Central memory CD4-positive, alpha-beta T cell (primary cell): ENCODE measurements at regions not wholly inside any gene's neighbourhood (a gene's known extent, or its start where the extent isn't known, plus 50 kb on each side); places are given as distances from the start of the nearest gene placed in this dataset.

Experiments
- DNase-seq: peaks from one replicate; pipeline ENCODE4 v3.0.0; 2022

GRCh38 chr3:66592927-66593625 lies 92.3 kb upstream of the LRIG1 start:
- no peak for DNase-seq

DNA sequence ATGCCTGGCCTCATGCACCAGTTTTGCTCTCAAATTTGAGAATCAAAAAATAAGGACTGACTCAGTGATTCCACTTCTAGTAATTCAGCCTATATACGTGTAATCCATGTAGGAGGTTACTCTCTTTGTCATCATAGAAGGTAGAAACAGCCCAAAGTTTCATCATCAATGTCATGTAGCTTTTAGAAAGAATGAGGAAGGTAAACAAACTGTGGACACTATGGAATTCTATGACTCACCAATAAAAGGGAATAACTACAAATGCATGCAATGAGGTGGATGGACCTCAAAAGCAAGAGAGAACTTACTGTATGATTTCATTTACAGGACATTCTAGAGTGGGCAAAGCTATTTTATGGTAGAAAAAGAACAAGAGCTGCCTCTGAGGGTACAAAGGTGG lies 93.2 kb upstream of the LRIG1 start:
- DNase-seq, result no peak

DNA sequence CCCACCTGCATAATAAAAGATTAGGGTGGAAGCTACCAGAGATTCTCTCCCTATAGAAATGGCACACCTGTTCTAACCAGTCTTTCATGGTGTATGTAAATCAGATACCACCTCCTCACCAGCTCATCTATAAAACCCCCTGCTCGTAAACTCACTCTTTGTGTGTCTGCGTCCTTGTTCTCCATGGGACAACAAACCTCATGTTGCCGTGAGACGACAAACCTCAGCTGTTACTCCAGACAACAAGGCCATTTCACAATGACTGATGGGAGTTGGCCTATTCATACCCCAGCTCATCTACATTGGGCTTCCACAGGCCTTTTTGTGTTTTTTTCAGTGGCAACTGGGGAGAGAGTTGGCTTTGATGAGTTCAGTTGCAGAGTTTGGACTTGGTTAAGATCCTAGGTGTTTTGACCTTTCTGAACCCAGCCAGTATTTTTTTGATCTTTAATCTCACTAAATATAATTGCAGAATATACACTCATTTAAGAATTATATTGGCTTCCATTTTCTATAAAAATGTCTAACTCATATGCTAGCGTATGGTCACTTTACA lies 96.6 kb upstream of the LRIG1 start:
- no peak for DNase-seq

DNA sequence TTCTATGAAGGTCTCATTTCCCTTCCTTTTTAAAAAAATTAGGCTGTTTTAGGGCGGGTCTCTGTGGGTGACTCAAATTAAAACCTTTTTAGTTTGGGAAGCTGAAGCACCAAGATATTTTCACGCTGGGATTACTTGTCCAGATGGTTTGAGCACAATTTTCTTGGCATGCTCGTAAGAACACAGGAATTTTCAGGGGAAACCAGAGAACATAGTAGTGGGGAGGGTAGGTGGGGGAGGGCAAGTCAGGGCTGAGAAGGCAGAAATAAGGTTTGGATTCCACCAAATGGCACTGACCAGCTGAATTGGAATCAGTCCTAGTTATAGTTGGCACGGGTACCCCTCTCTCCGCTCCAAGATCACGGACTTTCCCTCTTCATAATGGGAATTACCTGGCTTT lies 97.3 kb upstream of the LRIG1 start:
- no peak for DNase-seq

DNA sequence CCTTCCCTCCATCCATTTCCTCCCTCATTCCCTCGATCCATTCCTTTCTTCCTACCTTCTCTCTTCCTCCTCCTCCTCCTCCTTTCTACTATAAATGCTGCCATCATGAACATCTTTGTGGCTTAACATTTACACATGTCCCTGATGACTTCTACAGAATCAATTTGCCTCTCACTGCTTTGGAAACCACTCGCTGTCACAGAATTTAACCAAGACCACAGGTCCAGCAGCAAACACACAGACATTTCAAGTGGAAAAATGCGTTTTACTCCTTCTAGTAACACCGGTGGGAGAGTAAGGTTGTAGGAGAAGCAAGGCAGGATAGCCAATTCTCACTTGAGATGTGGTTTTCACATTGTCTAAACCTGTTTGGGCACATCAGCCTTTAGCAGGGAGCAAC lies 101.4 kb upstream of the LRIG1 start:
- no peak for DNase-seq

GRCh38 chr3:66602691-66603090 lies 101.9 kb upstream of the LRIG1 start:
- no peak for DNase-seq

DNA sequence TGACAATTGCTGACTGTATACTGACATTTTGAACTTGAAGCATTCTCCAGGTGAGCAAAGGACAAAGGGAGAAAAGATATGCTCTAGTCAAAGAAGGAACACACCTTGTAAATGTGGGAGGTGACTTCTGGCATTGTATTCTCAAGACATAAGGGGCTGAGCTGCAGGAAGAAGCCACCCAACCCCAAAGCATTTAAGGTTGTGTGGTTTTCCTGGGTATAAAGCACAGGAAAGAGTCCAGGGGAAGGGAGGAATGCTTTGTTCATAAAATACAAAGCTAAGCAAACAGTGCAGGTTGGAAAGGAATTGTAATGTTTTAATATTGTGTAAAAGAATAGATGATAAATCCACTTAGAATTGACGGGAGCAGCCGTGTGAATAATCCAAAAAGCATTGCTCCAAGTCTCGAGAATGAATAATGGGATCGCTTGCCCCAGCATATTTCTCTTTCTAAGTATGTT lies 102.4 kb upstream of the LRIG1 start:
- DNase-seq, result no peak

DNA sequence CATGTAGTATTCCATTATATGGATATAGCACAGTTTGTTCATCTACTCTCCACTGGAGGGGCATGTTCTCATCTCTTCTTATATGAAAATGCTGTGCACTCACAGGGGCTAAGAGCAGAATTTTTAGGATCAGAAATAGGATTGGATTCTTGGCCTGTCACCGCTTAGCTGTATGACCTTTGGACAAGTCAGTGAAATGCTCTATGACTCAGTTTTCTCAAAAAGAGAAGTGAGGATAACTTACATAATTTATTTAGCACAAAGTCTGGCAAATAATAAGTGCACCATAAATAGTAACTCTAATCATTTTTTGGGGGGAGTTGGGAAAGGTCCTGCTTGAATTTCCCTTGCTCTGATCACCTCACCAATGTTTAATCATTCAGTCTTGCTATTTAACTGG lies 103.7 kb upstream of the LRIG1 start:
- DNase-seq, result no peak

GRCh38 chr3:66606126-66606525 lies 105.3 kb upstream of the LRIG1 start:
- DNase-seq, result no peak

DNA sequence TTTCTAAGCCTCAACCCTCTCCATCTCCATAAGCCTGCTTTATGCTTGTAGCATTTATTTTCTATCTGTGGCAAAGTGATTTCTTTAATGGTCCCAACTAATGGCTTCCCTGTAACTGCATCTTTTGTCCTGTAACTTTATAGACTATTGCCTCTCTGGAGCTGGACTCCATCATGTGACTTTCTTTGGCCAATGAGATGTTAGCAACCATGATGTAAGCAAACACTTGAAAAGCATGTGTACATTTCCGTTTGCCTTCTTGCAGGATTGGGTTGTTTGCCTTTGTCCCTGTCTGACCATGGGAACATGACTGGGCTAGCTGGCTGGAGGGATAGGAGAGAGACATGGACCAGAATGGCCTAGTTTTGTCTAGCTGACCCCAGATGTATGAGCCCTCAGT lies 106.0 kb upstream of the LRIG1 start:
- DNase-seq, result no peak

- DNase-seq, result no peak
These were observed 109.1 kb upstream of the LRIG1 start for GRCh38 chr3:66609660-66610561.

DNA sequence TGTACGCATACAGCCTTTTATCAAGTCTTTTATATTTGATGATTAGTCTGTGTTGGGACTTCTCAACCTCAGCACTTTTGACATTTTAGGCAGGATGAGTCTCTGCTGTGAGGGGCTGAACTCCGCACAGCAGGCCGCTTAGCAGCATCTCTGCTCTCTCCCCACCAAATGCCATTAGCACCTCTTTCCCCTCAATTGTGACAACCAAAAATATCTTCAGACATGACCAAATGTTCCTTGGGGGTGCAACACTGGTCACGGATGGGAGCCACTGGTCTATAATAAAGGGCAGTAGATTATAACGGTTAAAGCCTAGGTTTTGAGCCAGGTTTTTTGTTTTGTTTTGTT lies 109.7 kb upstream of the LRIG1 start:
- no peak for DNase-seq

DNA sequence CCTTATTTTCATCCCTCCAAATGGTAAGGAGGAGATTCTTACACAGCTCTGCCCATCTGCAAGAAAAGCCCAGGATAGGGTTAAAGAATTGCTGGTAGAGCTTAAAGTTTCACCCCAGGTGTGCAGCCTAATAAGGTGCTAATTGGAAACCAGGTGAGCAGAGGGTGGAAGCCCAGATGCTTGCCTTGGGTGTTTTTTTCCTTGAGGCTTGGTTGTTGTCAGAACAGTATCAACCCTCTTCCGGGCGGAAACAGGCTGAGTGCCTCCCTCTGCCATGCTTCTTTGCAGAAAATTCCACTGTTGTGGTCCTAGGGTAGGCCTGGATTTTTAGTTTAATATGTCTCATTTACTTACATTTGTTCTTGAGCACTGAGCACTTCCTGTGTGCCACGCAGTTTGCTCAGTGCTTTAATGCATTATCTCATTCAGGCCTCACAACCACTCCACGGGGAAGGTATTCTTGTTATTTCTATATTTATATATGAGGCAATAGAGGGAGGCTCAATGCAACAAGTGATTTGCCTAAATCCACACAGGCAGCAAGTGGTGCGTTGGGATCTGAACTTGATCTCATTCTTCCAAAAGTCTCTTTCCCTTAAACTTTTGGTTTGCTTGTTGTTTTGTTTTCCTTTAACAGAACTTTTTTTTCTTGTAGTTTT lies 115.0 kb upstream of the LRIG1 start:
- no peak for DNase-seq

DNA sequence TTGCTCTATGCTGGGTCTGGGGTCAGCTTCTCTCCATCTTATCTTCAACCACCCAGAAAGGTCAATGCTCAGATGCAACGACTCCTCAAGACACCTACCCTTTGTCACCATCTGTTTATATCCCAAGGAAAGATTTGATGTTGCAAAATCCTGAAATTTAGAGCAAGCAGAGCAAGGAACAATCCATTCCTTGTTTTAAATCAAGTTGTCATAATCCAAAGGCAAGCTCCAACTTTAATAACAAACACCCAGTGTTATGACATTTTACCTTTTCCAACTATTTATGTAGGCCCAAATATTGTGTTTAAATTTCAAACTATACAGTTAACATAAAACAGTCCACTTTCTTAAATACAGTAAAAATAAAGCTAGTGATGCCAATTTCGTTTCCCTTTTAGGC lies 116.5 kb upstream of the LRIG1 start:
- no peak for DNase-seq

DNA sequence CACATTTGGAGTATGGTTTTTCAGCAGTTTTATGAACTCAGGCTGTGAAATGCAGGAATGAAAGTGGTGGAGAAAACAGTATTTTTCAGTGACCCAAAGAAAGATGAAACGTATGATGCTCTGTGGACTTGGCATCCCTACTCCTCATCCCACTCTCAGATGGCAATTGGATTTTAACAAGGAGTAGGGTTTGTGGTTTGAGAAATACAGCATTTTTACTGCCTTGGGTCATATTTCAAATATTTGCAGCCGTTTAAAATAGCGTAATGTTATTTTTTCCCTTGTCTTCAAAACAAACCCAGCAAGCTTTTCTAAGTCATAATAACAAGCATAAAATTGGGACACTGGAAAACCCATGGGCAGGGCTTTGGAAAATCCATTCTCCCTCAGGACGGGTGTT lies 117.2 kb upstream of the LRIG1 start:
- no peak for DNase-seq

GRCh38 chr3:66620296-66620695 lies 119.5 kb upstream of the LRIG1 start:
- DNase-seq, result no peak

DNA sequence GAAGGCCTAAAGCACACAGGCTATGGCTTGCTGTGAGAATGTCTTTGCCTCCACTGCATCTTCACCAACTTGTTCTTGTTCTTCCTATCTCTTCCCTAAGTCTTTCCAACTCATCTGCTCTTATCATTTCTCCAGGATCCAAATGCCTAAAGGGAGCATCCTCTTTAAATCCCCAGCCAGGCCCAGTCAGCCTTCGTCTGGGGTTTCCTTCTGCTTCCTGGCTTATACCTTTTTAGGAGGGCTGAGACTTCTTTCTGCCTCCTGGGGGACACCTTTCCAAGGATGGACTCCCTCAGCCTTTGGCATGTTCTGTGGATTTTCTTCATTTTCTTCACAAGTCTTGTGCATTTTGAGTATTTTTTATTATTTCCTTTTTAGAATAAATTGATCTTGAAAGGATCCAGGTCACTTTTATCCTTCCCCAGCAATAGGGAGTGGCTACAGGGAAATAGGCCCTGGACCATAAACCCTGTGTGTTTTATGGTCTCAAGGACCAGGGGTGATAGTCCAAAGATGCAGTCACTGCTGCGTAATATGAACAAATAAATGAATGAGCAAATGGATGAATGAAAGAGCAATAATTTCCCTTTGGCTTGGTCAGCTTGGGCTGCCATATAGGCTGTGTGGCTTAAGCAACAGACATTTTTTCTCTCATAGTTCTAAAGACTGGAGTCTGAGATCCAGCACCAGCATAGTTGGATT lies 122.1 kb upstream of the LRIG1 start:
- DNase-seq, result no peak

GRCh38 chr3:66625505-66626216 lies 124.8 kb upstream of the LRIG1 start:
- DNase-seq, result no peak

DNA sequence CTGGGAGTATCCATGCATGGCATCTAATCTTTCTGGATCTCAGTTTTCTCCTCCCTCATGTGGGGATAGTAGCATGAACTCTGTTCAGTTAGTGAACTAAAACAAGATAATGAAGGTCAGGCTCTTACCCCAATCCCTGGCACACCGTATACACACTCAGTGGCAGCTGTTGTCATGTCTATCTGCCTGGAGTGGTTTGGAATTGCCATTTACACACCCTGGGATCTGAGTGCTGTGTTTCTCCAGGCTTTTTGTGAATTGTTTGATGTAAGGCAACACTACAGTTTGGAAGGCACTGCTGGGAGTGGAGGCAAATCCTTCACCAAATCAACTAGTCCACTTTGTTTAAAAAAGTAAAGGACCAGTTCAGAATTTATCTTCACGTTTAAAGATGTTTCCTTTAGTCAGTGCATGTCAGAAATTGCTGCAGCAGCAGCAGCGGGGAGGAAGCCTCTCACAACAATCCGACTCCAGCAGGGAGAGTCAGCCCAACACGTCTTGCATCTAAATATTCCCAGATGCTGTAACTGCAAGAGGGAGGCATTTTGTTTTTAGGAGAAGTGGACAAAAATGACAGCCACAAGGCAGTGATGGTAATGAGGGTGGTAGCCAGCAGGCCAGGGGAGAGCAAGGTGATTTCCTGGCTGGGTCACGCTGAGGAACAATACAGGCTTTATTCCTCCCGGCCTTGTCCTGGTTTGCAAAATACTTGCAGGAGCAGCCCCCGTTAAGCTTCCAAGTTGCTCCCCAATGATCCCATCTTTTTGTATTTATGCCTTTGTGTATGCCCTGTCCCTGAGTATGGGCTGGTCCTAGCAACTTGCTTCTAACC lies 128.5 kb upstream of the LRIG1 start:
- no peak for DNase-seq

GRCh38 chr3:66629982-66630368 lies 129.2 kb upstream of the LRIG1 start:
- DNase-seq, result no peak
